RKO (cell line): ENCODE measurements at regions not wholly inside any gene's neighbourhood (a gene's known extent, or its start where the extent isn't known, plus 50 kb on each side); places are given as distances from the start of the nearest gene placed in this dataset.
"Not testable (repeated sequence)": the region's sequence is repeated elsewhere in the genome, so short reads cannot be mapped to it uniquely, and the experiment has no call there.

Experiments used
- DNase-seq: peaks from one replicate; pipeline ENCODE4 v3.0.0-alpha.2; 2016; ENCODE audit warnings: low spot score

DNA sequence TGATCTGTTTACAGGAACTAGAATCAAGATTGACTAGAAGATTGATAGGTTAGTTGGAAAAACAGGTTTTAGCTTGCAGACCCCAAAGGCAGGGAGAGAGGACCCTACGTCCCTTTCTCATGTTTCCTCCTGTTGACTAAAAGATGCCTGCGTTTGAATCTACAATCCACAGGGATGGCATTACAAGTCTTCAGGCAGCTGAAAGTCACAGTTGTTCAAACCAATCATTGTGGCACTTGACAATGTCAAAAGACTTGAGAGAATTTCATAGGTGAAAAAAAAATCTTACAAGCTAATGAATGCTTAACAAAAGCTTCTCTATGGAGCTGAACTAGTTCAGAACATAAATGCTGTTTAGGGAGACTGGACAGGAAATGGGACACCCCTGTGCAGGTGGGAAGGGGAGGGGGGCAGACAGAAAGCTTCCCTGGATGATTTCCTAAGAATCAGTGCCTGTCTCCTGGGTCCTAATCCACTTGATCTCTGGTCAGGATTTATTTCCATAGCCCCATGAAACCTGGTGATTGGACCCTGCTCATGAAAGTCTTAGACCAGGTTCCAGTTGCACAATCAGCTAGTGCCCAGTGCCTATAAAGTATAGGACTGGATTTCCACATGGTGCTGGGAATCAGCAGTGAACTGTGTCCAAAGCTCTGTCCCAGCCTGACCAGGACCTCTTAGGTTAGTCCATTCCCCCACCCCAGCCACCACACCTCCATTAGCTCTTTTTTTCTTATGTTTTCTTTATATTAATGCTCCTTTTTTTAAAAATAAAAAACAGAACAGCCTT is 91.6 kb upstream of the BCAR3 start:
- DNase-seq, result no peak

DNA sequence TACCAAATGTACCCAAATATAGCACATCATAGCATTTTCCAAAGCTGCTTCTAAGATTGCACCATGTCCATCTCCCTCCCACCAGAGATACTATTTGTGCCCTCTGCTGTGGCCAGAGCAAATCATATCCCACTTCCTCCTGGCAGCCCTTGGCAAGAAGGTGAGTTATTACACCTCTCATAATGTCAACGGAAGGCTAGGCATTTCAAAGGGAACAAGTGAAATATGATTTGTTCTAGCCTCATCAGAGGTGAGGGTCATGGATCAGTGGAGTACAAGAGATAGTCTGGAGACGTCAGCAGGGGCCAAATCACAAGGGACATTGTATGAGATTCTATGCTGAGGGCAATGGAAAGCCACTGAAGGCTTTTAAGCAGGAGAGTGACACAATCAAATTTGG is 90.2 kb upstream of the BCAR3 start:
- no peak for DNase-seq

DNA sequence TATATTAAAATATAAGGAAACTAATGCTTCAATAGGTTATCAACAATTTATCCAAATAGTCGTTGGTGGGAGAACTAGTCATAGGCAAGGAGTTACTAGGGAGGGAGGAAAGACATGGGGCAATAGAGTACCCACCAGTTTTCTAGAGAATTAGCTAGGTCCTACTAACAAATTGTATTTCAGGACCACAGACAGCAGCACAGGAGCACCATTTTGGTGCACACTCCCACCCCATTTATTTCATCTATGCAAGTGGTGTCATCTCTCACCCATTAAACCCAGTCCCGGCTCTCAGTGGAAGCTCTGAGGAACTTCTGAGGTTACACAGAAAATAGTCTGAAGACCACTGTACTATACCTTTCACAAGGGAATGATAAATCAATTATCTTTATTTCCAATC is 89.0 kb upstream of the BCAR3 start:
- peak; percentile 28 for DNase-seq

DNA sequence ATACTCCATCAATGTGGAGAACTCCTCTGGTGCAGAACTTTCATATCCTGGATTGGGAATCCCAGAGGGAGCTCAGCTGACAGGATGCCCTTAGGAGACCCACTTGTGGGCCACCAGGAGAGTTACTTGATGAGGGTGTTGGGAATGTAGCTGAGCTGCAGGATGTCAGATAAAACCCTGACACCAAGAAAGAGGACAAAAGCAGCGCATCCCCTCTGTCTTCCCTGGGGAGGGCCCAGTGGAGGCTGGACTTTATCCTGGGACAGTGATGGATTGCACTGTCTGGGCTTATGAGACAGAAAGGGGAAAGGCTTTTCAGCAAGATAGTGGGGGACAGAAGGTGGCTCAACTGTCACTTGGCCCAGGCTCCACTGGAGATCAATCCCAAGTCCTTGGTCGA is 88.1 kb upstream of the BCAR3 start:
- no peak for DNase-seq

DNA sequence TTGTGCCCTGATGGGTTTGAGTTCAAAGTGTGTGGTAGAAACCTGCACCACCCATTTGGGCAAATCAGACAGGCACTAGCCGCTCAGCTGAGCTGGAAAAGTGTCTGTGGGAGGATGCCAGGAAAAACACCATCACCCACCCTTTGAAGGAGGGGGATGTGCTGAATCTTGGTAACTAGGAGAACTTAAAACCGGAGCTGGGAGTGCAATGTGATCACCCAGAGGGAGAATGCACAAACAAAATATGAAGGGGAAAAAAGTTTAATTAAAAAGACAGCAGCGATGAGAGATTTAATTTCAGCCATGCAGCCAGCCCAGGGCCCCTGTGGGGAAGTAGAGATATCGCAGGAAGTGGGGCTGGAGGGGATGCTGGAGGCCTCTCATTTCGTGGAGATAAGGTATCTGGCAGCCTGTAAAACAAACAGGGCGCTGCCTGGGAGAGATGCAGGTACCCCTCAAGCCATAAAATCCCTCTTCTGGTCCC is 86.8 kb upstream of the BCAR3 start:
- DNase-seq, result no peak

DNA sequence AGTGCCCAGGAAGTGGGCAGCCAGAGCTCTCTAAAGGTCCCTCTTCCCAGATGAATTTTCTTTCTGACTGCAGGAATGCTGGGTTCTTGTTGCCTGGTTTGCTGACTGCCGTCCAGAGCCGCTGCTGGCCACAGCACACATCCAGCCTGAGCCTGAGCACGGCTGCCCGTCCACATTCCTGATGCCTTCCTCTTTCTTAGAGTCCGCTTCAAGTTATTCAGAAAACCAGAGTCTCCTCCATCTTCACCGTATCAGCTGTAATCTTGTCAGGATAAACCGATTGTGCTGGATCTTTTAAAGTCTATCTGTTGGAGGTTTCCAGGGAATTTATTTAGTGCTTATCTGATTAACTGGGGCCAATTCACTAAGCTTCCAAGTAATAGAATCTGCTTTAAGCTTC is 84.8 kb upstream of the BCAR3 start:
- no peak for DNase-seq

DNA sequence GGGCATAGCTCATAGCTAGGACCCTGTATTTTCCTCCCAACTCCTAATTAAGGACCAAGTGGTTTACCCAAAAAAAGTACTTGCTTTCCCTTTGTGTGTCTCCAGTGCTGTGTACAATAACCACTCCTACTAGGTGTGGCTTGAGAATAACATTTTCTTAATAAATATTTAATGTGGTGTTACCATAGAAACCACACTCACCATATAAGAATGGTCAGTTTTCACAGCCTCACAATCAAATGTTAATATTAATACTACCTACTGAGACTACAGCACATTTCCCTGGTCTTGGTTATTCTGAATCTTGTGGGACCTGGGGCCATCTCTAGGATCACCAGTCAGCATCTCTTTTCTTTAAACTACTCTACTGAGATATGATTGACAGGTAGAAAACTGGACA is 83.5 kb upstream of the BCAR3 start:
- no peak for DNase-seq

DNA sequence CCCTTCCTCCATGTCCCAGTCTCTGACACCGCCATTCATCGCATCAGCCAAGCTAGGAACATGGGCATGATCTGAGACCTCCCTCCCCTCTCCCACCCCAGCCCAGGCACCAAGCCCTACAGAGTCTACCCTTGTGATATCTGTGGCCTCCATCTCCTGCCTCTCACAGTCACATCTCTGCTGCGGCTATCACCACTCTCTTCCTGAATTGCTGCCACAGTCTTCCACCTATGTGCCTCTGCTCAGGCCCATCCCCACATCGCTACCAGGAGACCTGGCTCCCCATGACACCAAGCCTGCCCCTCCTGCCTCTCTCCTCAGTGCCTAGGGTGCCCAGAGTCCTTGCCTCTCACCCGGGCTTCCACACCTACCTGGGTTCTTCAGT is 82.7 kb upstream of the BCAR3 start:
- DNase-seq, result no peak

DNA sequence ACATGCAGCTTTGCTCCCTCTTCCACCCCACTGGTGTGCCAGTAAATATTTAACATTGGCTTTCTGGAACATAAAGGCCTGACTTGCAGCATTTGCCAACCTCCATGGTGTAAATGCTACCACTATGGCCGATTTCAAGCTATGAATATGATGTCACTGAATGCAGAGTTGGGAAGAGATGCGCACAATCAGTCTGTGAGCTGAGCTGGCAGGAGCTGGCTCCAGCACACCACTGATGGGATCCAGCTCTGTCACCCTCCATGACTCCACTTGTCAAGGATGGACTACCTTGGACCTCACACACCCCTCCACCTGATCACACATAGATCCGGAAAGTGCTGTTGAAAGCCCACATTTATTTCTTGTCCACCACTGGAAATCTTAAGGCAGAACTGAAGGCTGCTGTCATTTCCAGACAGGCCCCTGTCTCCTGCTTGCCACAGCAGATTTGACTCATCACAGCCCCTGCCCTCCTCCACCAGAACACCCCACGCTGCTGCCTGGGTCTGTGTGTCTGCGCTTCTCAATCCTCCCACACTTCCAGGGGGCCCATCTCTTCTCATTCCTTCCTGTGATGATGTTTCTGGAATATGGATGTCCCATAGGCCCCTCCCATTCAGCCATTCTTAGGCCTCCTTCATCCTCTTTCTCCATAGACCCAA is 82.2 kb upstream of the BCAR3 start:
- no peak for DNase-seq

DNA sequence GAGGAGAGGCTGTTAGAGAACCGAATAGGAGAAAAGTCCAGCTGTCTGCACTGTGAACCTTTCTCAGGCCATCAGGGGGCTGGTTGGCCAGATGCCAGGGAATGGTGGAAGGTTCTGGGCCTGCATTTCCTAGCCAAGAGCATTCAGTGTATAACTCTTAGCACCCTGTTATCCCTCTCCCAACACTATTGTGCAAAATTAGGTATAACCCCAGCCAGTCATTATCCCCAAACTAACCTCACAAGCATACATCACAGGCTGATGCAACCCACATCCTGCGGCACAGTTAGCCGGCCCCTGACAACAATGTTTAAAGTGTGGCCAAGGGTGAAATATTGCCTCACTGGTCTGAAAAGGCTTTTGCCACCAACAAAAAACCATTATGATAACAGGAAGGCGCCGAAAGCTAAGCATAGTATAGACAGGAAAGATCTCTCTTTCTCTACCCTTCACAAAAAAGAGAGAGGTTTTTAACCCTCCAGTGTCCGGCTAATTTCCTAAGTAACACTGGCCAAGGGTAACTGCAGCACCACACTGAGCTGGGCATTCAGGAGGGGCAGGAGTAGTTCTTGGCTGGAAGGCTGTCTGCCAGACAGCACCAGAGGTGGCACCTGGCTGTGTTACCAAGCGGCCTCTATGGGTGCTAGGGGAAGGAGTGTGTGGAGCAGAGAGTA is 77.3 kb upstream of the BCAR3 start:
- no peak for DNase-seq

DNA sequence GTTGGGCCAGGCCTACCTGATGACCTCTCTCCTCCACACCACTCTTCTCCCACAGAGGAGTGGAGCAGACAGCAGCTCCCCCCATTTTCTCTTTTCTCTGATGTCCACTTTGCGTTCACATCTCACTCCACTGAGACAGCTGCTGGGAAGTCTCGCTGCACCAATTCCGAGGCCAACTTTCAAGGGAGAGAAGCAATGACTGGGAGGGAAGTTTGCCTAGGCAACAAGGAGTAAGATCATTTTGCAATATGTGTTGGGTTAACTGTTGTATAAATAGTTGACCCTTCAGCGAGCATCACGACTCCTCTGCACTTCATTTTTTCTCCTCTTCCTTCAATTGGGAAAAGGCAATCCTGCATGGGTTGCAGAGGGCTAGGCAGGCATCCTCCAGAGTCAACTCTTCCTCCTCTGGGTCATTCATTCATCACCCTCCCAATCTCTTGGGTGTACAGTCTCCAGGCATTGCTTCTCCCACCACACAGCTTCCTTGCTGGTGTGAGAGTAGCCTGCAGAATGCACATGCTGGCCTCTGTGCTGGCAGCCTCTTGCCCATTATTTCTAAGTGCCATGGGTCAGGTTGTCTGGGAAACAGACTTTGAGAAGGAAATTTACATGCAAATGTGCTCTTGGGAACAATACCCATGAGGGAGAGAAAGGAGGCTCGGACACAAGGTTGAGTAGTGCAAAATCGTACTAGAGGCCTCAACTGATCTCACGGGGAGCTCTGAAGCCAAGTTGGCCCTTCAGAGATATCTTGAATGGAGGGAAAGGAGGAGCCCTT is 75.8 kb upstream of the BCAR3 start:
- no peak for DNase-seq

DNA sequence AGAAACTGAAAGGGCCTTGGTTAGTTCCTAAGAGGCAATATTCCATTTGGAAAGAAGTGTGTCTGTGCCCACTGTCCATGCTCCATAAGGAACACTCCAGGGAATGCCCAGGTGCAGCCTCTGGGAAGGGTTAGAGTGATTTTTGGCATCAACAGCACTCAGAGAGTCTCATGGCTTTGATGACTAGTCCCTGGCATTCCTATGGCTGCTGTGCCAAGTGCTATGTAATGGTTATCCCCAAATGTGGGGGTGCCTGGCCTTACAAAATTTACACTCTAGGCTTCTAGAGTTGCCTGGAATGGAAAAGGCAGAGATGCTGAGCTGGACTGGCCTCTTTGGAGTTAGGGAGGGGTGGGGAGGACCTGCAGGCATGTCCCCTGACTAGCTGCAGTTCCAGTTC is 75.0 kb upstream of the BCAR3 start:
- no peak for DNase-seq

DNA sequence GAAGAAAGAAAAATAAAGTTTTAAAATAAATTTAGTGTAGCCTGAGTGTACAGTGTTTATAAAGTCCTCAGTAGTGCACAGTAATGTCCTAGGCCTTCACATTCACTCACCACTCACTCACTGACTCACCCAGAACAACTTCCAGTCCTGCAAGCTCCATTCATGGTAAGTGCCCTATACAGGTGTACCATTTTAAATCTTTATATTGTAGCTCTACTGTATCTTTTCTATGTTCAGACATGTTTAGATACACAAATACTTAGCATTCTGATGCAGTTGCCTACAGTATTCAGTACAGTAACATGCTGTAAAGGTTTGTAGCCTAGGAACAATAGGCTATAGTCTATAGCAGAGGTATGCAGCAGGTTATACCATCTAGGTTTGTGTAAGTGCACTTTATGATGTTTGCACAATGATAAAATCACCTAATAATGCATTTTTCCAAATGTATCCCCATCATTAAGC is 73.6 kb upstream of the BCAR3 start:
- not testable (repeated sequence) for DNase-seq

DNA sequence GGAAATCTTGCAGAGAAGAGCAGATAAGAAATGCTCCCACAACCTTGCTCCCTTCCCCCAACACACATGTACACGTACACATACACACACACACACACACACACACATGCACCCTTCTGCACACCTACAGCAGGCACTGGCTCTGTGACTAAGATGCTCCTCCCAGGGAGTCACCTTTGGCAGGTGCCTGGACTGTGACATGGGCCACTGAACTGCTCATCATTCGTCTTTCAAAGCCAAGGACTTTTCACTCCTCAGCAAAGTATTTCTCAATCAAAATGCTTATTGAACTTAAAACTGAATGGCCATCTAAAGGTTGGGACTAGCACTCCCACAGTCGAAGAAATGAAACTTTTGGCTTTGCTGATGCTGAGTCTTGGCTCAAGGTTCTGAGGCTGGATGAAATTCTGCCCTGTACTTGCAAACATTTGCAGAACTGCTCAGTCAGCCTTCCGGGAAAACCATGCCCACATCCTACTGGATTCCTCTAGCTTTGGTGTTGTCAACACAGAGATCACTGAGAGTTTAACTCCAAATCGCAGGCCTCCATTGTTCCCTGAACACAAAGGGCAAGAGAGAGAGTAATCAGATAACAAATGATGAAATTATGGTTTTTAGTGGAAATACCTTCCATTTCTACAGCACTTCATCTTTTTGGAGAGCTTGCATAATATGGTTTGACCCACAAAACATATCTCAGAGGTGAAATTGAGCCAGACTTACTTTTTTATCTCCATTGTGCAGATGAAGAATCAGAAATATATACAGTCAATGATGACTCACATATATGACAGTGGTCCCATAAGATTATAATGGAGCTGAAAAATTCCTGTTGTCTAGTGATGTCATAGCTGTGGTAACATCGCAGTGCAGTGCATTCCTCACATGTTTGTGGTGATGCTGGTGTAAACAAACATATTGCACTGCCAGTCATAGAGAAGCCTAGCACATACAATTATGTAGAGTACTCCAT is 72.4 kb upstream of the BCAR3 start:
- DNase-seq, result peak; percentile 59

DNA sequence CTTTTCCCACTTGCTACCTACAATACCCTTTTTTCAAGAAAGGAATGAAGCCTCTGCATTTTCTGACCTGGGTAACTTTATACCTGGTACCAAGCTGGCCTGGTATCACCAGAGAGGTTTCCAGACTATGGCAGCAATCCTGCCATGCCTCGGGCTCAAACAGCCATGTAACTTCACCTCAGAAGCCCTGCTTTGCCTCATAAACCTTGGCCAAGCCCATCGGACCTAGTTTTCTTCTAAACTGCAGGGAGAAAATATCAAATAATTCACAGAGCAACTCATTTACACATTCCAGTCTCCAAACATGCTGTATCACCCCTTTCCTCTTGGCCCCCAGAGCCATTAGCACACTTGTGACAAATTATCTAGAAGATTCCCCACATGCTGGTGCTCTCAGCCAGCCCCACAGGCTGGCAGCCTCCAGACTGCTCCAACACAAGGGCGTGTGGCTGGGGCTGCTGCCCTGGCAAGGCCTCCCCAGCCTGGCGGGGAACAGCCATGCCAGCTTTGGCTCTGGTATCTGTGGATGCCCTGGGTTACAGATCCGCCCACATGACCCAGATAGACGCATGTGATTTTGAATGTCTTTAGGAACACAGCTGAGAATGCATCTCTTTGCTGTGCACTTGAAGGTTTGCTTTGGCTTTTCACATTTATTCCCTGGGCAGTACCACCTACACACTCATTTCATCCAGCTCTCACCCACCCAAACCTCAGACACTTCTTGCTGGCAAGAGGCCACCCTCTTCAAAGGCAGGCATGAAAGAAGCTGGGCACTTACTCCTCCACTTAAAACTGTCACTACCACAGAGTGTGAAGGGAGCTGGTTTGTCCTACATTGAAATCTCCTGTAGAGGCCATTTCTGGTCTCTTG is 70.0 kb upstream of the BCAR3 start:
- DNase-seq, result no peak

DNA sequence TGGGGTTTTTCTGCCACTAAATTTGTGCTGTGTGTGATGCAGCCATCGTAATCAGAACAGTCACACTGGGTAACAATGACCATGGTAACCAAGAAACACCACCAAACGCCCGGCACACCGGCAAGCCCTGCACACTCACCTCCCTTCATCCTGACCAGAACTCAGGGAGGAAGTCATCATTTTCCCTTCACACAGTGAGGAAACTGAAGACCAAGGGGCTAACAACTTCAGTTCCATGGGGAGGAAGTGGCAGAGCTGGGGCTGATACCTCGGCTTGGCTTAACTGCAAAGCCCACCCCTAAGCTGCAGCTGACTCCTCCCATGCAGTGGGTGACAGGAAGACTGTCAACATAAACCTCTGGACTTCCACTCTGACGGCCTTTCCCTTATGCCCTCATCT is 69.3 kb upstream of the BCAR3 start:
- no peak for DNase-seq

DNA sequence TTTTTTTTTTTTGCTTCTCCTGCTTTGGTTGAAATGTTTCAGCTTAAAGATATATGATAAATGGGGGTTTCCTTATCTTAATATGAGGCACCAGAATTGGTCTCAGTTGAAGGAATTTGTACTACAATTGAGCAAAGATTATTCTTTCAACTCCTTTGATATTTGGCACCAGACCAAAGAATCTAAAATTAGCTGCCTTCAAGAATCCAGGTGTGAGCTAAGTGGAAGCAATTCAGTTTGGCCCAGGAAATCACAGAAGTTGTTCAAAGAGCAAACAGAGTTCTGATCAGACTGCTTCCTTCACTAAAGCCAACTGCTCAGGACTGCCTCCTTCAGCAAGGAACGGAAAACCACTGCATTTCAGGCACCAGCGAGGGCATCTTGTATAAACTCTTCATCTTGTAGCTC is 68.3 kb upstream of the BCAR3 start:
- DNase-seq, result no peak

DNA sequence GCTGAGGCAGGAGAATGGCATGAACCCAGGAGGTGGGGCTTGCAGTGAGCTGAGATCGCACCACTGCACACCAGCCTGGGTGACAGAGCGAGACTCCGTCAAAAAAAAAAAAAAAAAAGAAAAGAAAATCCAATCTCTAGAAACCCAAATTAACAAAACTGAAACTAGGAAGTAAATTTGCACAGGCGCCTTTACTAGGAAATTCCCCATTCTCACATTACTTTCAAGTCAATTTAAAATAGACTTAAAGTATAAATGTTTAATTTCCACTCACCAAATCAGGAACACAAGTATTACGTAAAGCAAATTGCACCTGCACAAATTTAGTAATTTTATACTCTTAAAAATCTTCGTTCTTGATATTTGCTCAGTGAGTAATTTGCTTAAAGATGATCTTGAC is 67.8 kb upstream of the BCAR3 start:
- no peak for DNase-seq

DNA sequence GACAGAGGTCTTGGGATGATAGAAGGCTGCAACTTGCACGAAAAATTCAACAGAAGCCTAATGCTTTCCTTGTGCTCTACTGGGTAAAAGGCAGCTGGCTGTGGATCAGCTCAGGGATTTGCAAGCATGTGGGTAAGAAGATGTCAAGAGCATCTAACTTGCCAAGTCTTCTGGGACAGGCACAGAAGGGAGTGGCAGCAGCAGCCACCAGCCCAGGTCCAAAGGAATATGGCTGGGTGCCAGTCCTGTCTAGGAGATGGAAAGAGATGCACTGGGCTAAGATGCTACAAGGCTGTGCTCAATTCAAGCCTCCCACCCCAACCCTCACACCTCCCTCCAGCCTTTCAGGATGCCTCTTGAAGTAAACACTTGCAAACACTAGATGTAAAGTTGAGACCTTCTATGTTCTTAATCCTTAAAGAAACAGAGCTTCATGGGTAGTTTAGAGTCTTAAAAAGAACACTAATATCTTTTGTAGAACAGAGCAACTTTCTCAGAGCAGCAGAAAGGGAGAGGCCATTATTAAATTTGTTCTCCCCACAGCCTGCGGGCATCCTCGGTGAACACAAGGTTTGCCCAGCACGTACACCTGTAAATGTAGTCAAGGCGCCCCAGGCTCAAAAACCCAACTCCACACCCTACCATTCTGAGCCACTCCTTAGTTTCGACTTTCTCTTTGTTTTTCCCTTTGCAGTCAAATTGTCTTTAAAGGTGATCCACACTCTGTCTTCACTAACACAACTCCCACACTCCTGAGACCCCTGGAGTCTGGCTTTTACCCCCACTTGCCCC is 64.6 kb upstream of the BCAR3 start:
- DNase-seq, result no peak
